ENCODE measurements at regions not wholly inside any gene's neighbourhood (a gene's known extent, or its start where the extent isn't known, plus 50 kb on each side); places are given as distances from the start of the nearest gene placed in this dataset.

DNA sequence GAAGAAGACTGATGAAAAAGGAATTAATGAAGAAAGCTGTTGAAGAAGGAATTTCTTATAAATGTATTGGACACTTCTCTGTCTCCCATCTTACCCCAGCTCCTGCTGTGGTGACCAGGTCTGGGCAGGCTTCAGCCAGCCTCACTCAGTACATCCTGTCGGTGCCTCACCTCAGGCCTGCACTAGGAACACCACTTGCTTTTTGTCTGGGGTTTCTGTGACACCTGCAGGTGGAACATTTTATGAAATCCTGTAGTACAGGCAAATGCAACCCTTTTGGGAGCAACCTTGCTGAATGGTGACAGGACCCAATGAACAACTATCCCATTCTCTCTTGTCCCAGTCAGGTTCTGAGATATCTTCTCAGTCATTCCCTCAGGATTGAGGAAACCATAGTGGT lies 129.7 kb downstream of the PRDM13 start (continued):
- TF ChIP-seq, protein P1, sequence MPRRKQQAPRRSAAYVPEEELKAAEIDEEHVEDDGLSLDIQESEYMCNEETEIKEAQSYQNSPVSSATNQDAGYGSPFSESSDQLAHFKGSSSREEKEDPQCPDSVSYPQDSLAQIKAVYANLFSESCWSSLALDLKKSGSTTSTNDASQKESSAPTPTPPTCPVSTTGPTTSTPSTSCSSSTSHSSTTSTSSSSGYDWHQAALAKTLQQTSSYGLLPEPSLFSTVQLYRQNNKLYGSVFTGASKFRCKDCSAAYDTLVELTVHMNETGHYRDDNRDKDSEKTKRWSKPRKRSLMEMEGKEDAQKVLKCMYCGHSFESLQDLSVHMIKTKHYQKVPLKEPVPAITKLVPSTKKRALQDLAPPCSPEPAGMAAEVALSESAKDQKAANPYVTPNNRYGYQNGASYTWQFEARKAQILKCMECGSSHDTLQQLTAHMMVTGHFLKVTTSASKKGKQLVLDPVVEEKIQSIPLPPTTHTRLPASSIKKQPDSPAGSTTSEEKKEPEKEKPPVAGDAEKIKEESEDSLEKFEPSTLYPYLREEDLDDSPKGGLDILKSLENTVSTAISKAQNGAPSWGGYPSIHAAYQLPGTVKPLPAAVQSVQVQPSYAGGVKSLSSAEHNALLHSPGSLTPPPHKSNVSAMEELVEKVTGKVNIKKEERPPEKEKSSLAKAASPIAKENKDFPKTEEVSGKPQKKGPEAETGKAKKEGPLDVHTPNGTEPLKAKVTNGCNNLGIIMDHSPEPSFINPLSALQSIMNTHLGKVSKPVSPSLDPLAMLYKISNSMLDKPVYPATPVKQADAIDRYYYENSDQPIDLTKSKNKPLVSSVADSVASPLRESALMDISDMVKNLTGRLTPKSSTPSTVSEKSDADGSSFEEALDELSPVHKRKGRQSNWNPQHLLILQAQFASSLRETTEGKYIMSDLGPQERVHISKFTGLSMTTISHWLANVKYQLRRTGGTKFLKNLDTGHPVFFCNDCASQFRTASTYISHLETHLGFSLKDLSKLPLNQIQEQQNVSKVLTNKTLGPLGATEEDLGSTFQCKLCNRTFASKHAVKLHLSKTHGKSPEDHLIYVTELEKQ (tag by site-specific recombination; IDR thresholded peaks at IDR 0.05; ENCODE audit: borderline replicate concordance): no peak
- TF ChIP-seq, protein P2, sequence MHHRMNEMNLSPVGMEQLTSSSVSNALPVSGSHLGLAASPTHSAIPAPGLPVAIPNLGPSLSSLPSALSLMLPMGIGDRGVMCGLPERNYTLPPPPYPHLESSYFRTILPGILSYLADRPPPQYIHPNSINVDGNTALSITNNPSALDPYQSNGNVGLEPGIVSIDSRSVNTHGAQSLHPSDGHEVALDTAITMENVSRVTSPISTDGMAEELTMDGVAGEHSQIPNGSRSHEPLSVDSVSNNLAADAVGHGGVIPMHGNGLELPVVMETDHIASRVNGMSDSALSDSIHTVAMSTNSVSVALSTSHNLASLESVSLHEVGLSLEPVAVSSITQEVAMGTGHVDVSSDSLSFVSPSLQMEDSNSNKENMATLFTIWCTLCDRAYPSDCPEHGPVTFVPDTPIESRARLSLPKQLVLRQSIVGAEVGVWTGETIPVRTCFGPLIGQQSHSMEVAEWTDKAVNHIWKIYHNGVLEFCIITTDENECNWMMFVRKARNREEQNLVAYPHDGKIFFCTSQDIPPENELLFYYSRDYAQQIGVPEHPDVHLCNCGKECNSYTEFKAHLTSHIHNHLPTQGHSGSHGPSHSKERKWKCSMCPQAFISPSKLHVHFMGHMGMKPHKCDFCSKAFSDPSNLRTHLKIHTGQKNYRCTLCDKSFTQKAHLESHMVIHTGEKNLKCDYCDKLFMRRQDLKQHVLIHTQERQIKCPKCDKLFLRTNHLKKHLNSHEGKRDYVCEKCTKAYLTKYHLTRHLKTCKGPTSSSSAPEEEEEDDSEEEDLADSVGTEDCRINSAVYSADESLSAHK (tag by site-specific recombination; IDR thresholded peaks at IDR 0.05): no peak
- TF ChIP-seq, protein P3, sequence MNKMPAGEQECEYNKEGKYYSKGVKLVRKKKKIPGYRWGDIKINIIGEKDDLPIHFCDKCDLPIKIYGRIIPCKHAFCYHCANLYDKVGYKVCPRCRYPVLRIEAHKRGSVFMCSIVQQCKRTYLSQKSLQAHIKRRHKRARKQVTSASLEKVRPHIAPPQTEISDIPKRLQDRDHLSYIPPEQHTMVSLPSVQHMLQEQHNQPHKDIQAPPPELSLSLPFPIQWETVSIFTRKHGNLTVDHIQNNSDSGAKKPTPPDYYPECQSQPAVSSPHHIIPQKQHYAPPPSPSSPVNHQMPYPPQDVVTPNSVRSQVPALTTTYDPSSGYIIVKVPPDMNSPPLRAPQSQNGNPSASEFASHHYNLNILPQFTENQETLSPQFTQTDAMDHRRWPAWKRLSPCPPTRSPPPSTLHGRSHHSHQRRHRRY (tag by site-specific recombination; IDR thresholded peaks at IDR 0.05): no peak
- TF ChIP-seq ZNF426 (tag by site-specific recombination; IDR thresholded peaks at IDR 0.05): no peak
- TF ChIP-seq ZNF174 (tag by site-specific recombination; IDR thresholded peaks at IDR 0.05): no peak

DNA sequence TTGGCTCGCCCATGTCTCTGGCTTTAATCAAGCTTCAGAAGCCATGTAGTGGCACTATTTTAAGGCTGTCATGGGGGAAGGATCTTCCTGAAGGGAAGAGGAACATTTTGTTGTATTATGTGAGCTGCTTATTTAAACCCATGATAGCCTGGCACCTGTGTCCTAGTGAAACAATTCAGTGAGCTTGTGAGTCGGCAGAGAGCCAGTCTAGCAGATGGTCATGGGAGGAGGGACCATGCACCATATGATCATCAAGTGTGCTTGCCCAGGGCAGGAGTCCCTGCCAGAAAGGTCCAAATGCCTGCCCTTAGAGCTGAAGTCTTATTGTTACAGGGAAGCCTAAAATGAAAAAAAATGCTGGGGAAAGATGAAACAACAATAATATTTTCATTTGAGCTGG lies 132.9 kb downstream of the PRDM13 start:
- Histone ChIP-seq H3K36me3 (ENCODE audit: control insufficient read depth in 2 of 2, insufficient read depth in 1 of 2, low read length in 2 of 2) (no peaks in the 10 kb centered on the region), H3K4me1 (ENCODE audit: control insufficient read depth, insufficient read depth, low read length) (no peaks in the 10 kb centered on the region), H3K27ac (ENCODE audit: extremely low read depth, low read depth, low read length) (no peak overlapping the region), H3K9me3 (ENCODE audit: control insufficient read depth, insufficient read depth, low read depth, low read length) (no peaks in the 10 kb centered on the region), H3K4me3 (ENCODE audit: low read depth, low read length) (no peak overlapping the region)
- TF ChIP-seq ZNF335 (tag by site-specific recombination; conservative IDR thresholded peaks at IDR 0.05) (0 out of 2 replicates have a peak, but pooled peaks have one; percentile 18), ZNF248 (tag by site-specific recombination; IDR thresholded peaks at IDR 0.05) (no peak)
- CTCF ChIA-PET: interaction anchor here (1.6 kb wide), 1 partner anchor 271 kb away, joined by 6 read pairs; no protein-coding TSS in a partner anchor
- POLR2A ChIA-PET: interaction anchor here (0.9 kb wide), 1 partner anchor 171 kb away, joined by 3 read pairs; the partner anchor contains the start of gene CCNC

DNA sequence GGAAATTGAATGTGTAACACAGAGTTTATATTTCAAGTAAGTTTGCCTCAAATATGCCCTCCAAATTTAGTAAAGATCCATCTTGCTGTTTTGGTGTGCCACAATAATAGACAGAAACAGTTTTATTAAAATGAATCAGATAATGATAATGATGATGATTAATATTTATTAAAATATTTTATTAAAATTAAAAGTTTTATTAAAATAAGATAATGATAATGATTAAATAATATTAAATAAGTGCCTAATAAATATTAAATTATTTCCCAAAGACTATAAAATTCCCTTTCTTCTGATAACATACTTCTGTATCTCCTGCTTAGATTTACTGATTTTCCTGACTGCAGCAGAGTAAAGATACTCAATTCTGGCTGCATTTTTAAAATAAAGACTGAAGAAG lies 134.5 kb downstream of the PRDM13 start:
- Histone ChIP-seq H3K4me3 (ENCODE audit: low read depth, low read length) (no peak overlapping the region), H3K27ac (ENCODE audit: extremely low read depth, low read depth, low read length) (no peak overlapping the region), H3K36me3 (ENCODE audit: control insufficient read depth in 2 of 2, insufficient read depth in 1 of 2, low read length in 2 of 2) (no peaks in the 10 kb centered on the region), H3K4me1 (ENCODE audit: control insufficient read depth, insufficient read depth, low read length) (no peaks in the 10 kb centered on the region), H3K9me3 (ENCODE audit: control insufficient read depth, insufficient read depth, low read depth, low read length) (no peaks in the 10 kb centered on the region)
- ChIA-PET POLR2A (no interaction called here), CTCF (interaction anchor here (0.5 to 0.6 kb wide), 2 partner anchors 38 to 762 kb away, joined by 5 to 6 read pairs; no protein-coding TSS in a partner anchor)
- TF ChIP-seq ZNF214 (tag by site-specific recombination; IDR thresholded peaks at IDR 0.05; ENCODE audit: borderline replicate concordance) (no peak), ZBTB48 (tag by site-specific recombination; IDR thresholded peaks at IDR 0.05) (no peak), ZNF24 (tag by site-specific recombination; IDR thresholded peaks at IDR 0.05) (no peak), IKZF3 (tag by site-specific recombination; IDR thresholded peaks at IDR 0.05) (no peak), ZNF37A (tag by site-specific recombination; IDR thresholded peaks at IDR 0.05) (no peak), ZNF76 (tag by site-specific recombination; IDR thresholded peaks at IDR 0.05; ENCODE audit: borderline replicate concordance, low read depth) (no peak)
- TF ChIP-seq, protein P4, sequence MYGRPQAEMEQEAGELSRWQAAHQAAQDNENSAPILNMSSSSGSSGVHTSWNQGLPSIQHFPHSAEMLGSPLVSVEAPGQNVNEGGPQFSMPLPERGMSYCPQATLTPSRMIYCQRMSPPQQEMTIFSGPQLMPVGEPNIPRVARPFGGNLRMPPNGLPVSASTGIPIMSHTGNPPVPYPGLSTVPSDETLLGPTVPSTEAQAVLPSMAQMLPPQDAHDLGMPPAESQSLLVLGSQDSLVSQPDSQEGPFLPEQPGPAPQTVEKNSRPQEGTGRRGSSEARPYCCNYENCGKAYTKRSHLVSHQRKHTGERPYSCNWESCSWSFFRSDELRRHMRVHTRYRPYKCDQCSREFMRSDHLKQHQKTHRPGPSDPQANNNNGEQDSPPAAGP (tag by site-specific recombination; IDR thresholded peaks at IDR 0.05): no peak

All from HEK293 (cell line).